ENCODE measurements at regions not wholly inside any gene's neighbourhood (a gene's known extent, or its start where the extent isn't known, plus 50 kb on each side); places are given as distances from the start of the nearest gene placed in this dataset.

DNA sequence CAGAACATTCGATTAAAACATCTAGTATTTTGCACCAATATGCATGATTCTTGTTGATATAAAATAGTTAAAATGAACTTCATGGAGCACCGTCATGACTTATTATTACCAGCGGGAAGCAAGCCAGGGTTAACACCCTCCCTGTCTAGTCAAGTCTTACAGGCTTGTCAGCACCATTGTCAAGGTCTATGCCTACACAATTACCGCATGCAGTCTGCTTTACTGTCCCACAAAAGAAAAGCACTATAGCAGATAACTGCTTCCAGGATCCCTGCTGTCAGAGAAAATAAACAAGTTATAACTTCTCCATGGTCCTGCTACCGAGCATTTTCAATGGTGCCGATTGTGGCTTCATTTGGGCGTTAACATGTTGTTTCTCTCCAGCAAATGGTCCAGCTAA is 968.0 kb upstream of the FAM98A start:
- TF ChIP-seq, protein P1, sequence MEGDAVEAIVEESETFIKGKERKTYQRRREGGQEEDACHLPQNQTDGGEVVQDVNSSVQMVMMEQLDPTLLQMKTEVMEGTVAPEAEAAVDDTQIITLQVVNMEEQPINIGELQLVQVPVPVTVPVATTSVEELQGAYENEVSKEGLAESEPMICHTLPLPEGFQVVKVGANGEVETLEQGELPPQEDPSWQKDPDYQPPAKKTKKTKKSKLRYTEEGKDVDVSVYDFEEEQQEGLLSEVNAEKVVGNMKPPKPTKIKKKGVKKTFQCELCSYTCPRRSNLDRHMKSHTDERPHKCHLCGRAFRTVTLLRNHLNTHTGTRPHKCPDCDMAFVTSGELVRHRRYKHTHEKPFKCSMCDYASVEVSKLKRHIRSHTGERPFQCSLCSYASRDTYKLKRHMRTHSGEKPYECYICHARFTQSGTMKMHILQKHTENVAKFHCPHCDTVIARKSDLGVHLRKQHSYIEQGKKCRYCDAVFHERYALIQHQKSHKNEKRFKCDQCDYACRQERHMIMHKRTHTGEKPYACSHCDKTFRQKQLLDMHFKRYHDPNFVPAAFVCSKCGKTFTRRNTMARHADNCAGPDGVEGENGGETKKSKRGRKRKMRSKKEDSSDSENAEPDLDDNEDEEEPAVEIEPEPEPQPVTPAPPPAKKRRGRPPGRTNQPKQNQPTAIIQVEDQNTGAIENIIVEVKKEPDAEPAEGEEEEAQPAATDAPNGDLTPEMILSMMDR (IDR thresholded peaks at IDR 0.05; ENCODE audit: low read depth, low read length), result no peak
- TF ChIP-seq, protein P2, sequence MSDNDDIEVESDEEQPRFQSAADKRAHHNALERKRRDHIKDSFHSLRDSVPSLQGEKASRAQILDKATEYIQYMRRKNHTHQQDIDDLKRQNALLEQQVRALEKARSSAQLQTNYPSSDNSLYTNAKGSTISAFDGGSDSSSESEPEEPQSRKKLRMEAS (IDR thresholded peaks at IDR 0.05; ENCODE audit: low read depth, low read length), result no peak
- TF ChIP-seq POLR2A (IDR thresholded peaks at IDR 0.05; ENCODE audit: extremely low read depth, insufficient read length) (no peak), MYC (IDR thresholded peaks at IDR 0.05; ENCODE audit: low read depth, low read length) (no peak)
